ENCODE measurements at regions not wholly inside any gene's neighbourhood (a gene's known extent, or its start where the extent isn't known, plus 50 kb on each side); places are given as distances from the start of the nearest gene placed in this dataset.

DNA sequence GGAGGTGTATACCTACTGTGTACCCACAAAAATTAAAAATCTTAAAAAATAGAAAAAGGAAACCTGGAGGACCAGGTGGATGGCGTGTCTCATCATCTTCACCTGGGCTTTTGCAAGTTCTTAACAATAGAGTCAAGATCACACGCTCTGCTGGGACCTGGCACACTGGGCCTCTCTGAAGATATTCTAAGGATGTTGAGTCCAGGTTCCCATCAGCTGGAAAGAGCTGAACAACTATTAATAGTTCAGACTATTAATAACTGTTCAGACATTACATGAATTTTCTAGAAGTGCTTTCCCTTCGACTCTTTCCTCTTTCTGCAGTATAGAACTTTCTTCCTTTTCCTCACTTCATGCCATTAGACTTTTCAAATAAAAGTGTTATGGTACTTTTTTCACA, 320.2 kb upstream of the IL12A start:
- no peak for DNase-seq (ENCODE audit: extremely low read depth in 1 of 4, low spot score in 3 of 4)
- Histone ChIP-seq H3K27ac (ENCODE audit: extremely low read depth, low read depth, low read length) (no peak overlapping the region), H3K4me2 (ENCODE audit: insufficient read depth, low read length) (no peak overlapping the region), H2AFZ (ENCODE audit: low read depth, low read length) (no peak overlapping the region), H3K27me3 (ENCODE audit: control insufficient read depth in 2 of 2, insufficient read depth in 2 of 2, low read length in 2 of 2) (no peaks in the 10 kb centered on the region), H4K20me1 (replicated peaks; ENCODE audit: control insufficient read depth, insufficient read depth, low read length) (no peaks in the 10 kb centered on the region), H3K36me3 (ENCODE audit: control insufficient read depth, insufficient read depth, low read length) (no peaks in the 10 kb centered on the region), H3K9me1 (ENCODE audit: control insufficient read depth, insufficient read depth, low read length) (no peaks in the 10 kb centered on the region), H3K9me3 (replicated peaks; ENCODE audit: control insufficient read depth, insufficient read depth, low read depth, low read length) (no peaks in the 10 kb centered on the region), H3K79me2 (ENCODE audit: control insufficient read depth, insufficient read depth, low read length) (no peaks in the 10 kb centered on the region), H3K4me3 (no peak overlapping the region), H3K9ac (ENCODE audit: insufficient read depth in 1 of 2, low read depth in 2 of 2, low read length in 2 of 2) (no peak overlapping the region), H3K4me1 (replicated peaks in 1 of 2; ENCODE audit: control insufficient read depth in 2 of 2, insufficient read depth in 2 of 2, low read length in 2 of 2) (no peaks in the 10 kb centered on the region)
- intact Hi-C loops (cut with micrococcal nuclease): no loop called here
- no TSS peak for BruUV-seq (replicated peaks)
- WGBS (ENCODE audit: insufficient coverage, low coverage, missing lambda C conversion rate): 0% methylated on average over 3 of the region's 3 CpGs
- no peak for ATAC-seq
- FAIRE-seq: no peak
- CTCF ChIA-PET (ENCODE audit: low intra/inter-chr PET ratio): no interaction called here
- in situ Hi-C loops (cut with MboI): no loop called here
- POLR2A ChIA-PET: no interaction called here
- TF ChIP-seq HMG20B (CRISPR knock-in tag; IDR thresholded peaks at IDR 0.05): no peak
- no peak for TF ChIP-seq CSDE1 (IDR thresholded peaks at IDR 0.05)
- TF ChIP-seq FOXK1 (CRISPR knock-in tag; IDR thresholded peaks at IDR 0.05; ENCODE audit: borderline replicate concordance): no peak
- TF ChIP-seq ZNF77 (CRISPR knock-in tag; IDR thresholded peaks at IDR 0.05): no peak
- no peak for TF ChIP-seq KLF6 (CRISPR knock-in tag; IDR thresholded peaks at IDR 0.05; ENCODE audit: borderline replicate concordance)
- TF ChIP-seq, protein P1, sequence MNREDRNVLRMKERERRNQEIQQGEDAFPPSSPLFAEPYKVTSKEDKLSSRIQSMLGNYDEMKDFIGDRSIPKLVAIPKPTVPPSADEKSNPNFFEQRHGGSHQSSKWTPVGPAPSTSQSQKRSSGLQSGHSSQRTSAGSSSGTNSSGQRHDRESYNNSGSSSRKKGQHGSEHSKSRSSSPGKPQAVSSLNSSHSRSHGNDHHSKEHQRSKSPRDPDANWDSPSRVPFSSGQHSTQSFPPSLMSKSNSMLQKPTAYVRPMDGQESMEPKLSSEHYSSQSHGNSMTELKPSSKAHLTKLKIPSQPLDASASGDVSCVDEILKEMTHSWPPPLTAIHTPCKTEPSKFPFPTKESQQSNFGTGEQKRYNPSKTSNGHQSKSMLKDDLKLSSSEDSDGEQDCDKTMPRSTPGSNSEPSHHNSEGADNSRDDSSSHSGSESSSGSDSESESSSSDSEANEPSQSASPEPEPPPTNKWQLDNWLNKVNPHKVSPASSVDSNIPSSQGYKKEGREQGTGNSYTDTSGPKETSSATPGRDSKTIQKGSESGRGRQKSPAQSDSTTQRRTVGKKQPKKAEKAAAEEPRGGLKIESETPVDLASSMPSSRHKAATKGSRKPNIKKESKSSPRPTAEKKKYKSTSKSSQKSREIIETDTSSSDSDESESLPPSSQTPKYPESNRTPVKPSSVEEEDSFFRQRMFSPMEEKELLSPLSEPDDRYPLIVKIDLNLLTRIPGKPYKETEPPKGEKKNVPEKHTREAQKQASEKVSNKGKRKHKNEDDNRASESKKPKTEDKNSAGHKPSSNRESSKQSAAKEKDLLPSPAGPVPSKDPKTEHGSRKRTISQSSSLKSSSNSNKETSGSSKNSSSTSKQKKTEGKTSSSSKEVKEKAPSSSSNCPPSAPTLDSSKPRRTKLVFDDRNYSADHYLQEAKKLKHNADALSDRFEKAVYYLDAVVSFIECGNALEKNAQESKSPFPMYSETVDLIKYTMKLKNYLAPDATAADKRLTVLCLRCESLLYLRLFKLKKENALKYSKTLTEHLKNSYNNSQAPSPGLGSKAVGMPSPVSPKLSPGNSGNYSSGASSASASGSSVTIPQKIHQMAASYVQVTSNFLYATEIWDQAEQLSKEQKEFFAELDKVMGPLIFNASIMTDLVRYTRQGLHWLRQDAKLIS (CRISPR knock-in tag; IDR thresholded peaks at IDR 0.05): no peak
- no peak for TF ChIP-seq GABPB1 (CRISPR knock-in tag; IDR thresholded peaks at IDR 0.05)
- TF ChIP-seq, protein P2, sequence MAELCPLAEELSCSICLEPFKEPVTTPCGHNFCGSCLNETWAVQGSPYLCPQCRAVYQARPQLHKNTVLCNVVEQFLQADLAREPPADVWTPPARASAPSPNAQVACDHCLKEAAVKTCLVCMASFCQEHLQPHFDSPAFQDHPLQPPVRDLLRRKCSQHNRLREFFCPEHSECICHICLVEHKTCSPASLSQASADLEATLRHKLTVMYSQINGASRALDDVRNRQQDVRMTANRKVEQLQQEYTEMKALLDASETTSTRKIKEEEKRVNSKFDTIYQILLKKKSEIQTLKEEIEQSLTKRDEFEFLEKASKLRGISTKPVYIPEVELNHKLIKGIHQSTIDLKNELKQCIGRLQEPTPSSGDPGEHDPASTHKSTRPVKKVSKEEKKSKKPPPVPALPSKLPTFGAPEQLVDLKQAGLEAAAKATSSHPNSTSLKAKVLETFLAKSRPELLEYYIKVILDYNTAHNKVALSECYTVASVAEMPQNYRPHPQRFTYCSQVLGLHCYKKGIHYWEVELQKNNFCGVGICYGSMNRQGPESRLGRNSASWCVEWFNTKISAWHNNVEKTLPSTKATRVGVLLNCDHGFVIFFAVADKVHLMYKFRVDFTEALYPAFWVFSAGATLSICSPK (IDR thresholded peaks at IDR 0.05; ENCODE audit: borderline replicate concordance): no peak
- TF ChIP-seq KLF10 (CRISPR knock-in tag; IDR thresholded peaks at IDR 0.05): no peak
- TF ChIP-seq THRAP3 (IDR thresholded peaks at IDR 0.05; ENCODE audit: borderline replicate concordance): no peak
- TF ChIP-seq BDP1 (IDR thresholded peaks at IDR 0.05; ENCODE audit: insufficient read depth, insufficient read length): no peak
- no peak for TF ChIP-seq ZNF584 (CRISPR knock-in tag; IDR thresholded peaks at IDR 0.05; ENCODE audit: low read depth)
- TF ChIP-seq, protein P3, sequence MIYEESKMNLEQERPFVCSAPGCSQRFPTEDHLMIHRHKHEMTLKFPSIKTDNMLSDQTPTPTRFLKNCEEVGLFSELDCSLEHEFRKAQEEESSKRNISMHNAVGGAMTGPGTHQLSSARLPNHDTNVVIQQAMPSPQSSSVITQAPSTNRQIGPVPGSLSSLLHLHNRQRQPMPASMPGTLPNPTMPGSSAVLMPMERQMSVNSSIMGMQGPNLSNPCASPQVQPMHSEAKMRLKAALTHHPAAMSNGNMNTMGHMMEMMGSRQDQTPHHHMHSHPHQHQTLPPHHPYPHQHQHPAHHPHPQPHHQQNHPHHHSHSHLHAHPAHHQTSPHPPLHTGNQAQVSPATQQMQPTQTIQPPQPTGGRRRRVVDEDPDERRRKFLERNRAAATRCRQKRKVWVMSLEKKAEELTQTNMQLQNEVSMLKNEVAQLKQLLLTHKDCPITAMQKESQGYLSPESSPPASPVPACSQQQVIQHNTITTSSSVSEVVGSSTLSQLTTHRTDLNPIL (CRISPR knock-in tag; IDR thresholded peaks at IDR 0.05): no peak
- TF ChIP-seq HLTF (IDR thresholded peaks at IDR 0.05): no peak
- TF ChIP-seq ZNF644 (tag; IDR thresholded peaks at IDR 0.05; ENCODE audit: low read depth): no peak
- no peak for TF ChIP-seq ILK (tag; IDR thresholded peaks at IDR 0.05; ENCODE audit: borderline replicate concordance, low read depth)
- no peak for TF ChIP-seq DIDO1 (tag; IDR thresholded peaks at IDR 0.05; ENCODE audit: low read depth)
- TF ChIP-seq, protein P4, sequence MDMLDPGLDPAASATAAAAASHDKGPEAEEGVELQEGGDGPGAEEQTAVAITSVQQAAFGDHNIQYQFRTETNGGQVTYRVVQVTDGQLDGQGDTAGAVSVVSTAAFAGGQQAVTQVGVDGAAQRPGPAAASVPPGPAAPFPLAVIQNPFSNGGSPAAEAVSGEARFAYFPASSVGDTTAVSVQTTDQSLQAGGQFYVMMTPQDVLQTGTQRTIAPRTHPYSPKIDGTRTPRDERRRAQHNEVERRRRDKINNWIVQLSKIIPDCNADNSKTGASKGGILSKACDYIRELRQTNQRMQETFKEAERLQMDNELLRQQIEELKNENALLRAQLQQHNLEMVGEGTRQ (CRISPR knock-in tag; IDR thresholded peaks at IDR 0.05): no peak
